SK-N-MC (cell line): ENCODE measurements at regions not wholly inside any gene's neighbourhood (a gene's known extent, or its start where the extent isn't known, plus 50 kb on each side); places are given as distances from the start of the nearest gene placed in this dataset.

Experiments
- EZH2 ChIP-seq: fragments of 200-600 bp; sonication (generic); IDR thresholded peaks from one replicate; pipeline ENCODE4 v1.6.1; 2017; ENCODE audit warnings: antibody characterized with exemption
- FOXP2 ChIP-seq: optimal IDR thresholded peaks from 2 replicates; pipeline ENCODE3; 2011; ENCODE audit warnings: mild to moderate bottlenecking, moderate library complexity; ENCODE audit not compliant: insufficient read depth; ENCODE audit errors: extremely low read length, control extremely low read depth
- POLR2AphosphoS5 ChIP-seq: IDR thresholded peaks from 2 replicates; pipeline ENCODE4 v1.6.1; 2012; ENCODE audit warnings: mild to moderate bottlenecking, low read depth, low read length, borderline replicate concordance

DNA sequence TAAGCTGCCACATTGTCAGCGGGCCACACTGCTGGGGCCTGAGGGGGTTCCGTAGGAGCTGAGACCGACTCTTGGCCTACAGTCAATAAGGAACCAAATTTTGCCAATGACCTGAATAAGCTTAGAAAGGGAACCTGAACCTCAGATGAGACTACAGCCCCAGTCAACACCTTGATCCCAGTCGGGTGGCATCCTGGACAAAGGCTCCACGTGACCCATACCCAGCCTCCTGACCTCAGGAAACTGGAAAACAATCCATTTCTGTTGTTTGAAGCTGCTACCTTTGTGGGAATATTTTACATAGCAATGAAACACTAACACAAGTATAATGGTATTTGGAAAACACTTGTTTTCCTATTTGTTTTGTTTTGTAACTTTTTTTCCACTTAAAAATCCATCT is 179.9 kb upstream of the RALGAPA2 start:
- TF ChIP-seq EZH2 (no peak), POLR2AphosphoS5 (no peak), FOXP2 (no peak)
